HG02759 (cell line): ENCODE measurements at regions not wholly inside any gene's neighbourhood (a gene's known extent, or its start where the extent isn't known, plus 50 kb on each side); places are given as distances from the start of the nearest gene placed in this dataset.

Experiments
- ATAC-seq: cut with Tn5 transposase; IDR thresholded peaks from one replicate; pipeline ENCODE4 v1.9.1; 2021; ENCODE audit warnings: mild to moderate bottlenecking, moderate library complexity; ENCODE audit not compliant: unreplicated experiment

GRCh38 chr14:85471156-85471555 lies 58.8 kb upstream of the FLRT2 start:
- no peak for ATAC-seq

DNA sequence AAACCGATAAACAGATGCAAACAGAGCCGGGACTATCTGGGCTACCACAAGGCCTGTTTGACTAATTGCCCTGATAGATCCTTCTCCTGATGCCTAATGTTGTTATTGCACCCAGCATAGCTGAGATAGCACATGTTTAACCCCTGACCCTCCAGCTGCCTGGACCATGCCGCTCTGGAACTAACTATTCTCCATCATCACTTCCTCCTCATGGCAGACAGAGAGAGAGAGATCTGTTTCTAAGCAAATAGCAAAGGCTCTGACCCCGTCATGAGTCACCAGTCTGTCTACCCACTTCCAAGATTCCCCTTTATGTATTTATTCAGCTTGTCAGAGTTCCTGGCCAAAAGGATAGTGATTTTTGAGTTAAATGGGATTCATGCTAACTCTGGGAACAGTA lies 58.2 kb upstream of the FLRT2 start:
- no peak for ATAC-seq

- no peak for ATAC-seq
Measured at GRCh38 chr14:85474431-85474830, 55.5 kb upstream of the FLRT2 start.

DNA sequence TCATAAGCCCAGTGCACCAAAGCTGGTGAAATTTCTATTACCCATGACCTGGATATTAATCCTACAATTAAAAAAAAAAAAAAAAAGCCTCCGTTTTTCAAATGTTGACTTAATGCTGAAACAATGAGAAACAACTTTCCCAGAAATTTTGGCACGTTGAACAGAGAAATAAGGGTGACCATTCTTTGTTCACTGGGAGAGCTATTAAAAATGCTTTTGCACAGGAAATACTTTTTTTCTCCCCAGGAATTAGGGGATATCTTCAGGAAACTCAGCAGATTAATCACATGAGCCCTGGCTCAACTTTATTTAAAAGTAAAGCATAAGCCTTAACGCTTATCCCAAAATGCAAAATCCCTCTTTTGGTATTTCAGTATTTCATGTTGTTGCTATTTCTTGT lies 54.8 kb upstream of the FLRT2 start:
- no peak for ATAC-seq

DNA sequence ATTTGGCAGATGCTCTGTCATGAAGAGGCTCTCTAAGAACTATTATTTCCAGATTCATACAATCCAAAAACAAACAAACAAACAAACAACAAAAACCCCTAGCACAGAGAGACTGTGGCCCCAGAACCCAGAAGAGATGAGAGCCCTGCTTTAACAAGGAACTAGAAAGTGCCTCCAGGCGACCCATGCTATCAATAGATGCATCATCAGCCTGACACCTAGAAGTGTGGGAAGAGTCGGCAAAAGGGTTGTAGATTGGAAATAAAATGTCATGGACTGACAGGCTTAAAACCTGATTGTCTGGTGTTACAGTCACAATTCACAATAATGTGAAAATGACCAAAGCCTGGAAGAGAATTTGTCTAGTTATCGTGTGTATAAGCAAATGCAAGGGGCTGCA lies 50.6 kb upstream of the FLRT2 start:
- ATAC-seq = no peak

DNA sequence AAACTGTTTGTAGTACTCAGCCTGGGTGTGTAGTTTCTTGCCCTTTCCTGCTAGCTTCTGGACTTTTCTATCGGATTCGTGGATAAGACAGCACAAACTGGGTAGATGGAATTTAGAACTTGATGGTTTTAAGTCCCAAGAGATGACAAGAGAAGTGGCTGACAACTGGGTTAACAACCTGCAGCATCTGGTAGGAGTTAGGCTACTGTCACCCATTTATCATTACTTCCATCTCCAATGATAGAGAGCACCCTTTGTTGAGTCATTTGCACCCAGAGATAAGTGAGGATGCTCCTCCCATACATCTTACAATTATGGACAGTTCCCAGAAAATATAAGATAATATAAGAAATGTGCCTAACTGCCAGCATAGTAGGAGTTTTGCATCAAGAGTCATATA lies 50.2 kb upstream of the FLRT2 start:
- ATAC-seq = no peak
